SIG-M5 (cell line): ENCODE measurements at regions not wholly inside any gene's neighbourhood (a gene's known extent, or its start where the extent isn't known, plus 50 kb on each side); places are given as distances from the start of the nearest gene placed in this dataset.
"Not testable (repeated sequence)": the region's sequence is repeated elsewhere in the genome, so short reads cannot be mapped to it uniquely, and the experiment has no call there.

Experiments used
- DNase-seq: peaks from one replicate; lab custom pipeline; 2025; lab: John Stamatoyannopoulos, UW

DNA sequence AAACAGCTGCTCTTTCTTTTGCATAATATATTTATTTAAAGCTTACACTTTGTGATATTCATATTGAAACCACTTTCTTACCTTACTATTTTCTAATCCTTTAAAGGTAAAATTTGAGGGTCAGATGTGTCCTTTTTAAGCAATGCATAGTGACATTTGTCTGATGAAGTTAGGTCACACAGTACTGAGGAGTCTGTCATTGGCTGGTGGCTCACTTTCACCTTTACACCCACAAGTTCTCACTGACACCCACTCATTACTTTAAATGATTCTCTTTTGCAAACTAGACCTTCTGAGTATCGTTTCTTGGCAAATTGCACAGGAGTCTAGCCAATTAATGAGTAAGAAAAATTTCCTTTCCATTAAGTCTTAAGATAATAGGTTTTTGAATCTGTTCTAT, 758.3 kb upstream of the ARPP21 start:
- no peak for DNase-seq

- no peak for DNase-seq
These were observed 756.6 kb upstream of the ARPP21 start for GRCh38 chr3:34882764-34883163.

DNA sequence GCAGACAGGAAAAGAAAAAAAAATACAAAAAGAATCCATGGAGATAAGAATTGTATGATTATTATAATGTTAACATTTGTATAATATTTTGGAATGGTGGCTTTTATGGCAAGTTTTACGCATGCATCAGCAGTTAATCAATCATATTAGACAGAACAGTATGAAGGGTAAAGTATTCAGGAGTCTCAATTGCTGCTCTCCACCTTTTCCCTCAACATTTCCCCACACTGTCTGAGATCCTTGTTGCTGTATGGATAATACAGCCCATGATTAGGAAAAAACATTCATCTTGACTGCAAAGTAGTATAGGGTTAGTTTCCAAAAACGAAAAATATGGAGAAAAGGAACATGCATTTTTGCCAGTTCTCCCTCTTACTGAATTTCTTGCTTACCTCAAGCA, 755.3 kb upstream of the ARPP21 start:
- DNase-seq: no peak

DNA sequence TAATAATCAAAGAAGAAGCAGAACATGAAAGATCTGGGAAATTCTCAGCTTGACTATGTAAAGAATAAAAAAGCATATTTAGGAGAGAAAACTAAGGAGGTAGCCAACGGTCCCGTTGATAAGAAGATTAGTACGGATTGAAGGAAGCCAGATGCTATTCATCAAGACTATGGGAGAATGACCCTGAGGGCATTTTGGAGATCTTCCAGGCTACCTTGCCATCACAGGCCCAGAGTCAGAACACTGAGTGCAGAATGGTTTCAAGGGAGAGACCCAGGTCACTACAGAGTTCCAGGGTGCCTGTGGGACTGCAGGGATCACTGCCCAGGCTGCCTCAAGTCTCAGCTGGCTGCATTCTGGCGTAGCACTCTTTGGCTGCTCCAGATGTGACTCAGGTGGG, 752.9 kb upstream of the ARPP21 start:
- no peak for DNase-seq

DNA sequence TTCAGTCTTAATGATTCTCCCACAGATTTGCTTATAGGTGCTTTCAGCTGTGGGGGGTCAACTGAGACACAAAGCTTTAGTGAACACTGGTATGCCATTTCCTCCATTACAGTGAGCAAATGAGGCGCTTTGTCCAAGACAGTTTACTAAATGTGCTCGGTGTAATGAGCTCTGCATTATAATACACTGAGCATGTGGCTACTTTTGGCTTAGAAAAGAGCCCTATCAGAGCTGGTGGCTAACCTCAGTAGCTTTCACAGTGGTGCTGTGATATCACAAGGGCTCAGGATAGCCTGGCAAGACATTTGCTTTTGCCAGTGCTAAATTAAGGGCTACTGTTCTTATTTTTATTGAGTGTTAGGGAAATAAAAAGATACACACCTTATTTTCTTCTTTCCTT, 749.7 kb upstream of the ARPP21 start:
- DNase-seq: no peak

- DNase-seq: no peak
These were observed 749.1 kb upstream of the ARPP21 start for GRCh38 chr3:34890247-34890646.

DNA sequence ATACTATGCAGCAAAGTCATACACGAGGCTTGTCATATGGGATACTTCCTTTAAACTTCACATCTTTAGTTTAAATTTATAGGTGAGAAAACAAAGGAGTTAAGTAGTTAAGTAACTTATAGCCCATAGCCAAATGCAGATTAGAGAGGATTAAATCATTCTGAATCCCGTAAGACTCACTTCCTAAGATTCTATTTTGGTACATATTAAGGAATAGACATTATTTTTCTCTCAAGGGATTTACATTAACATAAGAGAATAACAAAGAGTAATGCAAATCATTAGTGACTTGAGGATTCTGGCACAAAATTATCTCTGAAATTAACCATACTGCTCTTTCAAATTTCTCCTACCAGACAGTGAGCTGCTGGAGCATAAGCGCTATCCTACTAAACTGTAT, 747.4 kb upstream of the ARPP21 start:
- DNase-seq: no peak

GRCh38 chr3:34895841-34896240, 743.5 kb upstream of the ARPP21 start:
- no peak for DNase-seq

GRCh38 chr3:34909679-34910078, 729.6 kb upstream of the ARPP21 start:
- not testable (repeated sequence) for DNase-seq

GRCh38 chr3:34919025-34919424, 720.3 kb upstream of the ARPP21 start:
- no peak for DNase-seq

DNA sequence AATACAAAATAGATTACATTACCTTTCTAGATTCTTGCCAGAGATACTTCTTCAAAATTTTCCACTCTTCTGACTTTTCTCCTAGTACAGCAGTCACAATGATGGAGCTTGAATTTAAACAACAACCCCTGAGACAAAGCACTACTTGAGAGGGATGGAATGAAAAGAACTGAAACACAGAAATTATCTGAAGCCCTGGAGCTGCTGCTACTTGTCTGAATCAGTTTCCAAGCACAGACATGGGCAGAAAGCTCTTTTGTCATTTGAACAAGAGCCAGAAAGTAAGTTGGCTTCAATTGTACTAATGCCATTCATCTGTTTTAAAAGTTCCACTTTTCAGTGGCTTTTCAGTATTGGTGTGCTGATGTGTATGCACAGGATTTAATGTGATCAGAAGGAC, 718.5 kb upstream of the ARPP21 start:
- DNase-seq: no peak

DNA sequence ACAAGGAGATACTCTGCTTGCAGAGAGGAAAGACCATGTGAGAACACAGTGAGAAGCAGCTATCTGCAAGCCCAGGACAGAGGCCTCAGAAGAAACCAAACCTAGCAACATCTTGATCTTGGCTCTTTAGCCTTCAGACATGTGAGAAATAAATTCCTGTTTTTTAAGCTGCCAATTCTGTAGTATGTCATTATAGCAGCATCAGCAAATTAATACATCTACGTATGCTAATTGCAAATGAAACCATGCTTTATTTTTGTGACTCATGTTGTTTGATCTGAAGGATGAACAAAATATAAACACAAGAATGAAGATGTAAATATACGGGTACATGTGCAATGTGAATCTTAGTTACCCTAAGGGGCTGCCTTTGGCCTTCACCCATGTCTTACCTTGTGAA, 714.4 kb upstream of the ARPP21 start:
- no peak for DNase-seq

- DNase-seq: no peak
These were observed 713.5 kb upstream of the ARPP21 start for GRCh38 chr3:34925851-34926250.

GRCh38 chr3:34929036-34929435, 710.3 kb upstream of the ARPP21 start:
- DNase-seq: no peak

- no peak for DNase-seq
These were observed 704.7 kb upstream of the ARPP21 start for GRCh38 chr3:34934660-34935059.

DNA sequence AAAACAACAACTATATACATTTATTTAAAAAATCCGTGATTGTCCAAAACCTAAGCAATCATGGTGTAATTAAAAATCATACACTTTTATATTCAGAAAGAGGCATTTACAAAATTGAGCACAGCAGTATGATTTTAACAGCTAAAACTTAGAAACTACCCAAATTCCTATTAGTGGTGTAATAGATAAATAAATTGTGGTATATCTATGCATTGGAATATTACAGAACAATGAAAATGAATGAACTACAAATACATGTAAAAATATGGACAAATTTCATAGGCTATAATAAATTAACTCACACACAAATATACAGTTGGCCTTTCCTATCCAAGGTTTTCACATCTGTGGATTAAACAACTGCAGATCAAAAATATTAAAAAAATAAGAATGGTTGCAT, 700.5 kb upstream of the ARPP21 start:
- DNase-seq: no peak

GRCh38 chr3:34942256-34942655, 697.1 kb upstream of the ARPP21 start:
- DNase-seq: no peak

DNA sequence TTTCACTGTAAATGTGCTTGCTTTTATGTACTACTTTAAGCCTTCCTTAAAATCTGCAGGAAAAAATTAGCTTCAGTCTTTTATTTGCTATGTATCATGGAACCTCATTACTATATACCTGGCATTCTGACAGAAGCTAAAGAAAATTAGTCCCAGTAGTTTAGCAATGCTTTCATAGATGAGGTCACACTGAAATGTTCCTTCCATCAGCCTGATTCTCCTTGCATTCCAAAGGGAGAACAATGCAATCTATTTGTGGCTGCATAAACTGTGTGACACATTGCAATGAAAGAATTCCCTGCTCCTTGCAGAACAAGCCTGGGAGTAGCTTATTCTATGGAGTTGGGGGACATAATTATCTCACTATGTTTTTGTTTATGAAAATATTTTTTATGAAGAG, 691.5 kb upstream of the ARPP21 start:
- DNase-seq: no peak

GRCh38 chr3:34948517-34948916, 690.8 kb upstream of the ARPP21 start:
- no peak for DNase-seq

- DNase-seq: no peak
These were observed 683.6 kb upstream of the ARPP21 start for GRCh38 chr3:34955680-34956079.

DNA sequence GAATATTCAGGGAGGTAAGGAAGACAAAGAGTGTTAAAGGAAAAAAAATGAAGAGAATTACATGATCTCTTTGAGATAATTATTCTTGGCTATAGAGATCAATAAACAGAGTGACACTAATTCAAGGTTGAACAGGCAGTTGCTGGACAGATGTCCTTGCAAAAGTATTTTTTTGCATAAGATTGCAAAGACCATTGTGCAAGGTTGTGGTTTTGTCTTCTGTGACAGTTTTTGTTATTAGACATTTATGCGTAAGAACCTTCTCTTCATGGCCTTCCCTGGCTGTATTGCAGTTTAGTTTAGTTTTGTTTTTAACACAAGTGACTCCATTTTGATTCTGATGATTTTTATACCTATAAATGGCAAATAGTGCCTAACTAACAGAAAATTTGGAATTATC, 682.8 kb upstream of the ARPP21 start:
- peak; percentile 38 for DNase-seq

DNA sequence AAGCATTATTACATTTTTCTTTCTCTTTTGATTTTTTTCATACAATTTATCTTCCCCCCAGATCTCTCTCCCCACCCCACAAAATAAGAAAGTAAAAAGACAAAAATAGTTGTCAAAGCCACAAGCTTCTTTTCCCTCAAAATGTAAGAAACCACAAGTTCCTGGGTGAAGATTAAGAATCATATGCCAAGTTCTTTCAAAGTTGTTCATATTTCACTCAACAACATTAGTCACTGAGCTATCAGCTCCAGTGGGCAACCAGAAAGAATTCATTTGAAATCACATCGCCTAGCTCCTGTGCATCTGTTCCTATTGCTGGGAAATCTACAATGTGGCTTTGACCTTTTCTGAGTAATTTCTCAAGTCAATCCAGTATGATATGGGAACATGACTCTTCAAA, 681.6 kb upstream of the ARPP21 start:
- no peak for DNase-seq

- no peak for DNase-seq
These were observed 669.8 kb upstream of the ARPP21 start for GRCh38 chr3:34969513-34969912.

DNA sequence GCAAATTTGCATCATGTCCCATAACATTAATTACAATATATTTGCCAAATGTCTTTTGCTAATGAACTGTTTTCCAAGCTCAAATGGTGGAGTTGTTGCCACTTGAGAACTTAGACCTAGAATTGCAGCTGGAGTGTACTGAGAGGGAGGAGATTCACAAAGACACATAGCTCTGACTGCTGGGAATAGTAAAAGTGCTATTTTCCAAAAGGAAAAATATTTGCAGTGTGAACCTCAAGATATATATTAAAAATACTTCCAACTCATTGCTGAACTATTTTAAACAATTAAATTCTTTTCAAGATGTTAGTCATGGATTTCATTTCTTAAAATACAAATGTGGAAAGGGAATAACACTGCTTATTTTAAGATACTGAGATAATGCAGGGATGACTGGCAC, 666.8 kb upstream of the ARPP21 start:
- DNase-seq: no peak

GRCh38 chr3:34973586-34973985, 665.7 kb upstream of the ARPP21 start:
- no peak for DNase-seq
